AG04450 (cell line): ENCODE measurements at regions not wholly inside any gene's neighbourhood (a gene's known extent, or its start where the extent isn't known, plus 50 kb on each side); places are given as distances from the start of the nearest gene placed in this dataset.

Source experiments
- CTCF ChIA-PET: fragments of 300-600, 350-600 bp; formaldehyde crosslinking; extraction: SDS; loops from one replicate; lab custom pipeline; 2022; ENCODE audit warnings: antibody characterized with exemption, inconsistent platforms; lab: Charles Lee
- POLR2A ChIA-PET: fragments of 350-600 bp; formaldehyde crosslinking; extraction: SDS; loops from one replicate; lab custom pipeline; 2021; ENCODE audit warnings: antibody characterized with exemption, inconsistent platforms; lab: Yijun Ruan, JAX
- DNase-seq: peaks from one replicate; pipeline ENCODE4 v3.0.0-alpha.2; 2011; ENCODE audit warnings: low read depth, low spot score
- H3K27ac ChIP-seq: one replicate; pipeline ENCODE4 v1.5.1; 2012; ENCODE audit warnings: low read depth, low read length, control low read depth
- H3K27me3 ChIP-seq: one replicate; pipeline ENCODE4 v1.6.0; 2012; ENCODE audit warnings: low read length; ENCODE audit not compliant: control insufficient read depth, insufficient read depth
- H3K4me3 ChIP-seq: 2 replicates; pipeline ENCODE4 v1.5.1; 2011; ENCODE audit warnings: mild to moderate bottlenecking, low read depth, low read length, control low read depth
- H3K9me3 ChIP-seq: 2 replicates; pipeline ENCODE4 v1.5.1; 2012; ENCODE audit warnings: low read length; ENCODE audit not compliant: control insufficient read depth, insufficient read depth
- TF ChIP-seq, protein P1 (sequence below): IDR thresholded peaks from 2 replicates; pipeline ENCODE4 v1.5.1; 2011; ENCODE audit warnings: low read depth, low read length, control low read depth, inconsistent platforms

GRCh38 chr17:12567077-12568053, 98.3 kb upstream of the MYOCD start:
- POLR2A ChIA-PET, result no interaction called here

DNA sequence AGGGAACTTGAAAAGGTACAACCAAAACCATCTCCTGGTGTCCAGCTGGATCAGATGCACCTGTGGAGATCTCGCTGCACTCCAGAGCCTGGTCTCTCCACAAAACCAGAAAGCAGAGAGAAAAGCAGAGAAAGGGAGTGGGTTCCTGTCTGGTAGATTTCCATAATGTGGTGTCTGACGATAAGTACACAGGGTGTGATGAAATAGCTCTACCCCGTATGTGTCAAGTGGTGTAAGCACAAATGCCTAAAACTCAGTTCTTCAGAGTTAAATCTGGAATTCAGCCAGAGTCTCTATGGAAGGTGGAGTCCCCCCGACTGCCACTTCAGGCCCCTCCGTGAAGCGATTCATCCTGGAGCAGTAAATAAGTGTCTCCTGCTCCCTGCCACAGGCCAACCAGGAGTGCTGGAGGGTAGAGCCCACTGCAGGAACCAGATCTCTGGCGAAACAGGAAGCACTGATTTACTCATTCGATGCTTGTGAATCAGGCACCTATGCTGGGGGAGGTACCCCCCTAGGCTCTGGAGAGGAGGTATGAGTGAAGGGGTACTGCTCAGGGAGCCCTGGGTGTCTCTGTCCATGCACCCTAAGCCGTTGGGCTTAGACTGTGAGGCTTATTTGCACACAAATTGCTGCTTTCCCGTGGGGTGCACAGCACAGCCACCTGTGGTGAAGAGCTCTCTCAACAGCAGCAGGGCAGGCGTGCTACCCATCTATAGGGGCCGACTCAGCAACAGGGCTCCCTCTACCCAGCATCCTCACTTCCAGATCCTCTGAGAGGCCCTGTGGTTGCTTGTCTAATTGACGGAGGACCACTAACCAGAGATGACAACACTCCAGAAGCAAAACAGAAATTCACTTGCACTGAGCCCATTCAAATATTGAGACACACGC, 97.1 kb upstream of the MYOCD start:
- Histone ChIP-seq H3K9me3 (no peaks in the 10 kb centered on the region; the same call in 1 of the 2 replicates), H3K27ac (no peak overlapping the region), H3K4me3 (no peak overlapping the region), H3K27me3 (no peaks in the 10 kb centered on the region)
- CTCF ChIA-PET, result interaction anchor here (3.6 kb wide), 1 partner anchor 23 kb away, joined by 20 read pairs; no protein-coding TSS in a partner anchor
- DNase-seq, result no peak
- POLR2A ChIA-PET, result no interaction called here
- TF ChIP-seq, protein P1, sequence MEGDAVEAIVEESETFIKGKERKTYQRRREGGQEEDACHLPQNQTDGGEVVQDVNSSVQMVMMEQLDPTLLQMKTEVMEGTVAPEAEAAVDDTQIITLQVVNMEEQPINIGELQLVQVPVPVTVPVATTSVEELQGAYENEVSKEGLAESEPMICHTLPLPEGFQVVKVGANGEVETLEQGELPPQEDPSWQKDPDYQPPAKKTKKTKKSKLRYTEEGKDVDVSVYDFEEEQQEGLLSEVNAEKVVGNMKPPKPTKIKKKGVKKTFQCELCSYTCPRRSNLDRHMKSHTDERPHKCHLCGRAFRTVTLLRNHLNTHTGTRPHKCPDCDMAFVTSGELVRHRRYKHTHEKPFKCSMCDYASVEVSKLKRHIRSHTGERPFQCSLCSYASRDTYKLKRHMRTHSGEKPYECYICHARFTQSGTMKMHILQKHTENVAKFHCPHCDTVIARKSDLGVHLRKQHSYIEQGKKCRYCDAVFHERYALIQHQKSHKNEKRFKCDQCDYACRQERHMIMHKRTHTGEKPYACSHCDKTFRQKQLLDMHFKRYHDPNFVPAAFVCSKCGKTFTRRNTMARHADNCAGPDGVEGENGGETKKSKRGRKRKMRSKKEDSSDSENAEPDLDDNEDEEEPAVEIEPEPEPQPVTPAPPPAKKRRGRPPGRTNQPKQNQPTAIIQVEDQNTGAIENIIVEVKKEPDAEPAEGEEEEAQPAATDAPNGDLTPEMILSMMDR, result no peak

More at GRCh38 chr17:12567077-12568053, 98.3 kb upstream of the MYOCD start:
- TF ChIP-seq, protein P1, result no peak
- CTCF ChIA-PET, result interaction anchor here (1.0 to 3.6 kb wide), 3 partner anchors 19 to 99 kb away, joined by 3 to 20 read pairs (median 5); no protein-coding TSS in a partner anchor
- DNase-seq, result no peak
- H3K4me3 ChIP-seq, result no peak overlapping the region
- no peak overlapping the region for H3K27ac ChIP-seq
- no peaks in the 10 kb centered on the region for H3K27me3 ChIP-seq
- no peaks in the 10 kb centered on the region; the same call in 1 of the 2 replicates for H3K9me3 ChIP-seq

DNA sequence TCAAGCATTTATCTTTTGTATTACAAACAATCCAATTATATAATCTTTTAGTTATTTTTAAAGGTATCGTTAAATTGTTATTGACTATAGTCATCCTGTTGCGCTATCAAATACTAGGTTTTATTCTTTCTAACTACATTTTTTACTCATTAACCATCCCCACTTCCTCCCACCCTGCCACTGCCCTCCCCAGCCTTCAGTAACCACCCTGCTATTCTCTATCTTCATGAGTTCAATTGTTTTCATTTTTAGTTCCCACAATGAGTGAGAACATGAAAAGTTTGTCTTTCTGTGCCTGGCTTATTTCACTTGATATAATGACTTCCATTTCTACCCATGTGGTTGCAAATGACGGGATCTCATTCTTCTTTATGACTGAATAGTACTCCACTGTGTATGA, 94.1 kb upstream of the MYOCD start:
- no peak overlapping the region for H3K4me3 ChIP-seq
- H3K27me3 ChIP-seq, result no peaks in the 10 kb centered on the region
- ChIA-PET CTCF (no interaction called here), POLR2A (no interaction called here)
- H3K9me3 ChIP-seq, result no peaks in the 10 kb centered on the region; the same call in 1 of the 2 replicates
- TF ChIP-seq, protein P1, result no peak
- no peak for DNase-seq
- no peak overlapping the region for H3K27ac ChIP-seq

GRCh38 chr17:12574525-12574924, 91.2 kb upstream of the MYOCD start:
- CTCF ChIA-PET, result interaction anchor here (0.6 to 1.0 kb wide), 2 partner anchors 28 to 29 kb away, joined by 3 read pairs; no protein-coding TSS in a partner anchor
- POLR2A ChIA-PET, result no interaction called here
- Histone ChIP-seq H3K4me3 (no peak overlapping the region), H3K27ac (no peak overlapping the region), H3K27me3 (no peaks in the 10 kb centered on the region), H3K9me3 (no peaks in the 10 kb centered on the region; the same call in 1 of the 2 replicates)
- TF ChIP-seq, protein P1, result no peak
- no peak for DNase-seq
